Thoracic aorta (tissue), 2 donors: ENCODE measurements at regions not wholly inside any gene's neighbourhood (a gene's known extent, or its start where the extent isn't known, plus 50 kb on each side); places are given as distances from the start of the nearest gene placed in this dataset.

Experiments
- ATAC-seq: fragments of 150-250 bp; one replicate; pipeline ENCODE4 v1.8.0; 2017; ENCODE audit warnings: low read depth; ENCODE audit not compliant: insufficient number of reproducible peaks, low FRiP score
- DNase-seq: peaks from one replicate; pipeline ENCODE4 v3.0.0-alpha.2; 2020; ENCODE audit warnings: low spot score
- H3K27ac ChIP-seq, 2 donors: fragments of 200-600 bp; sonication (generic); 1 replicate in 1 of 2; 2 replicates in 1 of 2; pipeline ENCODE4 v1.5.1; 2016; ENCODE audit warnings: mild to moderate bottlenecking in 2 of 2, moderate library complexity in 2 of 2
- H3K27me3 ChIP-seq: fragments of 200-600 bp; sonication (generic); replicated peaks from 2 replicates; pipeline ENCODE4 v1.6.0; 2016; ENCODE audit warnings: mild to moderate bottlenecking; ENCODE audit not compliant: insufficient read depth
- H3K36me3 ChIP-seq: fragments of 200-600 bp; sonication (generic); one replicate; pipeline ENCODE4 v1.5.1; 2016
- H3K4me1 ChIP-seq, 2 donors: fragments of 200-600 bp; sonication (generic); 1 replicate in 1 of 2; 2 replicates in 1 of 2; pipeline versions ENCODE4 v1.5.1 to v1.6.0; 2016; ENCODE audit warnings: low read depth in 2 of 2, mild to moderate bottlenecking in 1 of 2; ENCODE audit not compliant: control insufficient read depth in 1 of 2
- H3K4me3 ChIP-seq: fragments of 200-600 bp; sonication (generic); 2 replicates; pipeline ENCODE4 v1.5.1; 2016; ENCODE audit warnings: mild to moderate bottlenecking
- H3K9me3 ChIP-seq: fragments of 200-600 bp; sonication (generic); 2 replicates; pipeline ENCODE4 v1.5.1; 2016
- CTCF ChIP-seq: fragments of 200-600 bp; sonication (generic); IDR thresholded peaks from one replicate; pipeline ENCODE4 v1.5.1; 2019; ENCODE audit warnings: antibody characterized with exemption

DNA sequence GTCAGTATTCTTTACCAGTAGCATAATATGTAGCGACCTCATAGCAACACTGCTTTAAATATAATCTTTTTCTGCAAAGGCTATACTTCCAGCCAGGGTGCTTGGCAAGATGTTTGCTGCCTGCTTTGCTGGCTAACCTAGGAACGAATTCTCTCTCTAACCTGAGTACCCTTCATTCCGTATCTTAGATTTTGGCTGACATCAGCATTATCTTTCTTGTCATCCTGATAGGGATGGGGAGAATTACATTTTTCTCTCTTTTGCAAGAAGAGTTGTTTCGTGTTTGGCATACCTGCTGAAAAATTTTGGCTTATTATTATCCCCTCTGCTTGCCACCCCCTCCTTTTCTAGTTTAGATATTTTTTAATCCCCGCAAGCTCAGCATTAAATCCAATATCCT is 91.2 kb upstream of the CLMP start:
- Histone ChIP-seq H3K9me3 (no peaks in the 10 kb centered on the region), H3K27me3 (no peaks in the 10 kb centered on the region), H3K4me1 (no peaks in the 10 kb centered on the region), H3K36me3 (no peaks in the 10 kb centered on the region), H3K4me3 (no peak overlapping the region), H3K27ac (no peak overlapping the region)
- TF ChIP-seq CTCF = no peak
- ATAC-seq = no peak
- no peak for DNase-seq

DNA sequence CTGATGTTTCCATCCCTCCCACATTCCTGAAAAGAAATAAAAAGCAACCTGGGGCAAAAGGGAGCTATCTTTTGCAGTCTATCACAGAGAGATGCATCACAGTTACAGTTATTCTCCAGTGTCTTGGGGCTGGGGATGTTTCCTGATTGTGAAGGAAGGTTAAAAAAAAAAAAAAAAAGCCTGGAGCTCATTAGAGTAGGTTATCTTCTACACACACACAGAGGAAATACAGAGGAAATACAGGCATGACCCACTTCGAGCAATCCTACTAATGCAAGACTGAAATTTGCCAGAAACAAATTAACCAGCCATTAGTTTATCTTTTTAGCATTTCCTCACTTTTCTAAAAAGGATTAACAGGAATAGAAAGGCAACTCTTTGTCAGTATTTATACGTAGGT is 89.4 kb upstream of the CLMP start:
- H3K36me3 ChIP-seq = no peaks in the 10 kb centered on the region
- no peak for ATAC-seq
- no peaks in the 10 kb centered on the region for H3K27me3 ChIP-seq
- no peaks in the 10 kb centered on the region for H3K9me3 ChIP-seq
- no peaks in the 10 kb centered on the region for H3K4me1 ChIP-seq
- no peak overlapping the region for H3K4me3 ChIP-seq
- no peak for TF ChIP-seq CTCF
- no peak for DNase-seq
- H3K27ac ChIP-seq = no peak overlapping the region

GRCh38 chr11:123282597-123282996 is 87.5 kb upstream of the CLMP start:
- Histone ChIP-seq H3K27me3 (no peaks in the 10 kb centered on the region), H3K4me1 (no peaks in the 10 kb centered on the region), H3K4me3 (no peak overlapping the region), H3K9me3 (no peaks in the 10 kb centered on the region), H3K36me3 (no peaks in the 10 kb centered on the region), H3K27ac (no peak overlapping the region)
- no peak for TF ChIP-seq CTCF
- no peak for DNase-seq
- no peak for ATAC-seq

GRCh38 chr11:123273616-123274015 is 78.6 kb upstream of the CLMP start:
- no peak overlapping the region for H3K27ac ChIP-seq
- DNase-seq (no peak), ATAC-seq (no peak)
- H3K27me3 ChIP-seq = no peaks in the 10 kb centered on the region
- TF ChIP-seq CTCF = no peak
- no peaks in the 10 kb centered on the region for H3K4me1 ChIP-seq
- no peaks in the 10 kb centered on the region for H3K36me3 ChIP-seq
- no peaks in the 10 kb centered on the region for H3K9me3 ChIP-seq
- H3K4me3 ChIP-seq = no peak overlapping the region

DNA sequence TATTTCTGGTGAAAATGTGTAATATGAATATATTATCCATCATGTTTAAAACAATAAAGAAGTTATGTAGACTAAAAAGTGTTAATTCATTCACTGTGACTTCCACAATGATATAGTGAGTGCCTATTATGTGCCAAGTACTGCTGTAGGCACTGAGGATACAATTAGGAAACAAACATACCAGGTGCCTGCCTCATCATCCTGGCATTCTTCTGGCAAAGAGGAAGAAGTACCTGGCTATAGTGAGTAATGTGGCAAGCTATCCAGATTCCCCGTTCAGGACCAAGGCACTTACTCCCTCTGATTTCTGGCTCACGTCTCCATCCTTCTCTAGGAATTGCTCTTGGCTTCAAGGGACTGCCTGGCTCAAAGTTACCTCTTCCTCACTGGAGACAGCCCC is 77.5 kb upstream of the CLMP start:
- no peak for TF ChIP-seq CTCF
- no peaks in the 10 kb centered on the region for H3K27me3 ChIP-seq

More for the DNA sequence above, 77.5 kb upstream of the CLMP start:
- Histone ChIP-seq H3K27ac (no peak overlapping the region), H3K9me3 (no peaks in the 10 kb centered on the region), H3K4me1 (no peaks in the 10 kb centered on the region), H3K4me3 (no peak overlapping the region), H3K36me3 (no peaks in the 10 kb centered on the region)
- no peak for ATAC-seq
- DNase-seq = no peak
